ENCODE measurements at regions not wholly inside any gene's neighbourhood (a gene's known extent, or its start where the extent isn't known, plus 50 kb on each side); places are given as distances from the start of the nearest gene placed in this dataset.

- no peak for DNase-seq (ENCODE audit: low spot score in 2 of 2)
- Histone ChIP-seq H3K4me1 (no peaks in the 10 kb centered on the region), H3K27me3 (ENCODE audit: low read depth) (no peaks in the 10 kb centered on the region), H3K4me3 (no peak overlapping the region), H3K9me3 (no peaks in the 10 kb centered on the region), H3K36me3 (replicated peaks) (no peaks in the 10 kb centered on the region)
- in situ Hi-C loops (cut with MboI; ENCODE audit: low sequenced_read_pairs) = no loop called here
Measured at GRCh38 chr15:39362821-39363561, 217.9 kb upstream of the THBS1 start.

GRCh38 chr15:39363761-39364586 is 216.9 kb upstream of the THBS1 start:
- Histone ChIP-seq H3K4me3 (no peak overlapping the region), H3K4me1 (no peaks in the 10 kb centered on the region), H3K36me3 (replicated peaks) (no peaks in the 10 kb centered on the region), H3K27me3 (ENCODE audit: low read depth) (no peaks in the 10 kb centered on the region), H3K9me3 (no peaks in the 10 kb centered on the region)
- DNase-seq (ENCODE audit: low spot score in 2 of 2) = no peak
- in situ Hi-C loops (cut with MboI; ENCODE audit: low sequenced_read_pairs) = no loop called here

DNA sequence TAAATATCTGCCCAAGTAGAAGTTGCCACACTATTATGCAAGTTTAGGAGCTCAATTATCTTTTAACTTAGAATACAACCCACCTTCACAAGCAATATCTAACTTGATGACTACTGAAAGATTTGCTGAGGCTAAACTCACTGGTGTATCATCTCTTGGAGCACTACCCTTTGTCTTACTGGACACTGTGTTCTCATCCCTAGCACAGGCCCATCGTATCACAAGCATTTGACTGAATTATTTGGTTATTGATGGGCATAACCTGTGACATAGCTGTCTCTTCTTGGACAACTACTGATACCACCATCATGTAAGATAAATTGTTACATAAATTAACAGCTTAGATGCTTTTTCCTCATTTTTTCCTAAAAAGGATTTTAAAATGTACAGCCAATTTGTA is 216.2 kb upstream of the THBS1 start:
- in situ Hi-C loops (cut with MboI; ENCODE audit: low sequenced_read_pairs) = no loop called here
- Histone ChIP-seq H3K9me3 (no peaks in the 10 kb centered on the region), H3K36me3 (replicated peaks) (no peaks in the 10 kb centered on the region), H3K4me1 (no peaks in the 10 kb centered on the region), H3K27me3 (ENCODE audit: low read depth) (no peaks in the 10 kb centered on the region), H3K4me3 (no peak overlapping the region)
- no peak for DNase-seq (ENCODE audit: low spot score in 2 of 2)

DNA sequence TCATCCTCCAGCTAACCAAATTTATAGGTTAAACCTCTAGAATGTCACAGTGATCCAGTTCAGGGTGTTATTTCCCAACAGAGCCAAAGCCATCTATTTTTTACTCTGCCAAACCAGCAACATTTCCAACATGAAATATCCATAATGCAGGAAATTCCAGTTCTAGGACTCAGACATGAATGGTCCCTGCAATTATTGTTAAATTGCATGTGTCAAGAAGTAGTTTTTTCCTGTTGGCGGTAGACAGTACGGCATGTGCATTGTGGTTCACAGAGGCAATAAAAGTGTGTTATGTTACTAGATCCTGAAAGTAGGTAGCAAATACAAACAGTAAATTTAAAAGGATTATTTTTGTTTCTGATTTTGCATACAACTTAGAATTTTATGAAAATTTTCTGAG is 215.7 kb upstream of the THBS1 start:
- Histone ChIP-seq H3K4me1 (no peaks in the 10 kb centered on the region), H3K36me3 (replicated peaks) (no peaks in the 10 kb centered on the region), H3K9me3 (no peaks in the 10 kb centered on the region), H3K27me3 (ENCODE audit: low read depth) (no peaks in the 10 kb centered on the region), H3K4me3 (no peak overlapping the region)
- in situ Hi-C loops (cut with MboI; ENCODE audit: low sequenced_read_pairs) = no loop called here
- no peak for DNase-seq (ENCODE audit: low spot score in 2 of 2)

GRCh38 chr15:39365873-39366272 is 215.0 kb upstream of the THBS1 start:
- DNase-seq (ENCODE audit: low spot score in 2 of 2) = no peak
- Histone ChIP-seq H3K27me3 (ENCODE audit: low read depth) (no peaks in the 10 kb centered on the region), H3K4me3 (no peak overlapping the region), H3K36me3 (replicated peaks) (no peaks in the 10 kb centered on the region), H3K9me3 (no peaks in the 10 kb centered on the region), H3K4me1 (no peaks in the 10 kb centered on the region)
- in situ Hi-C loops (cut with MboI; ENCODE audit: low sequenced_read_pairs) = no loop called here

GRCh38 chr15:39367596-39367995 is 213.3 kb upstream of the THBS1 start:
- Histone ChIP-seq H3K4me1 (no peaks in the 10 kb centered on the region), H3K4me3 (no peak overlapping the region), H3K27me3 (ENCODE audit: low read depth) (no peaks in the 10 kb centered on the region), H3K36me3 (replicated peaks) (no peaks in the 10 kb centered on the region), H3K9me3 (no peaks in the 10 kb centered on the region)
- no peak for DNase-seq (ENCODE audit: low spot score in 2 of 2)
- in situ Hi-C loops (cut with MboI; ENCODE audit: low sequenced_read_pairs) = no loop called here

DNA sequence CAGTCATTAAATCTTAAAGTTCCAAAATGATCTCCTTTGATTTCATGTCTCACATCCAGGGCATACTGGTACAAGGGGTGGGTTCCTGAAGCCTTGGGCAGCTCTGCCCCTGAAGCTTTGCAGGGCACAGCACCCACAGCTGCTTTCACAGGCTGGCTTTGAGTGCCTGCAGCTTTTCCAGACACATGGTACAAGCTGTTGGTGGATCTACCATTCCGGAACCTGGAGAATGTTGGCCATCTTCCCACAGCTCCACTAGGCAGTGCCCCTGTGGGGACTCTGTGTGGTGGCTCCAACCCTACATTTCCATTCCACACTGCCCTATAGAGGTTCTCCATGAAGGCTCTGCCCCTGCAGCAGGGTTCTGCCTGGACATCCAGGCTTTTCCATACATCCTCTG is 211.1 kb upstream of the THBS1 start:
- no peak overlapping the region for H3K4me3 ChIP-seq
- in situ Hi-C loops (cut with MboI; ENCODE audit: low sequenced_read_pairs) = no loop called here
- H3K9me3 ChIP-seq = no peaks in the 10 kb centered on the region
- H3K27me3 ChIP-seq (ENCODE audit: low read depth) = no peaks in the 10 kb centered on the region
- no peaks in the 10 kb centered on the region for H3K36me3 ChIP-seq (replicated peaks)
- no peak for DNase-seq (ENCODE audit: low spot score in 2 of 2)
- no peaks in the 10 kb centered on the region for H3K4me1 ChIP-seq

DNA sequence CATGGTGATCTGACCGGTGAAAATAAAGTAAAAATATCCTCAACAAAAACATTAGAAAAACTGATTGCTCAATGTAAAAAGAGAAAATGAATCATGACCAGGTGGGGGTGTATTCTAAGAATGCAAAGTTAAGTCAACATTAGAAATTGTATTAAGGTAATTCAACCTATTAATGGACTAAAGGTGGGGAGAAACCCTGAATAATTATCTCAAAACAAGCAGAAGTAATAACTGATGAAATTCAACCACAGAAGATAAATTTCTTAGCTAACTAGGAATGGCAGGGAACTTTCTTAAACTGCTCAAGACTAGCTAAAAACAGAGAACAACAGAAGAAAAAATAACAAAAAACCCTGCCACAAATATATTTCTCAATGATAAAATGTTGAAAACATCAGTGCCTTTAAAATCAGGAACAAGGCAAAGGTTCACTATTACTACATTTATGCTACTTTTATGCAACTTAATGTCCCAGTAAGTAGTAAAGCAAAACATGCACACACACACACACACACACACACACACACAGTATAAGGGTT is 204.4 kb upstream of the THBS1 start:
- H3K9me3 ChIP-seq = no peaks in the 10 kb centered on the region
- no peak overlapping the region for H3K4me3 ChIP-seq
- no peaks in the 10 kb centered on the region for H3K4me1 ChIP-seq
- no peaks in the 10 kb centered on the region; the same call in 1 of the 2 replicates for H3K27me3 ChIP-seq (ENCODE audit: low read depth)
- in situ Hi-C loops (cut with MboI; ENCODE audit: low sequenced_read_pairs) = no loop called here
- no peaks in the 10 kb centered on the region for H3K36me3 ChIP-seq (replicated peaks)
- no peak for DNase-seq (ENCODE audit: low spot score in 2 of 2)

GRCh38 chr15:39381517-39381916 is 199.4 kb upstream of the THBS1 start:
- no peaks in the 10 kb centered on the region; the same call in 1 of the 2 replicates for H3K27me3 ChIP-seq (ENCODE audit: low read depth)
- in situ Hi-C loops (cut with MboI; ENCODE audit: low sequenced_read_pairs) = no loop called here

DNA sequence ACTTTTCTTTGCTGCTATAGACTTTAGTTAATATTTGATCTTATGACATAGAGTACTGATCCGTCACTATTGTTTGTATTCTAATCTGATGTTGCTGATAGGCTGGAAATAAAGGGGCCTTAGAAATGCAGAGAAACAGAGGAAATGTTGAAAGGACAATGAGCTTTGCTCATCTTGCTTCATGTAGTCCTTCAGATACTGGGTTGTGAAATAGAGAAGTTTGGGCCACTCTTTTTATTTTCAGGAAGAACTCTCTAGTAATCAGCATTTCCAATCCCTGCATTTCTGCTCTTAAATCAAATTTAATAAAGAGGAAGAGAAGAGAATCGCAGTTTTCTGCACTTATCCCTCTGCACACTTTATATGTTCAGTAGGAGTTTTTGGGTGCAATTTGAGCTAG is 192.8 kb upstream of the THBS1 start:
- no peaks in the 10 kb centered on the region for H3K4me1 ChIP-seq
- H3K4me3 ChIP-seq = no peak overlapping the region
- H3K9me3 ChIP-seq = no peaks in the 10 kb centered on the region
- H3K36me3 ChIP-seq (replicated peaks) = no peaks in the 10 kb centered on the region
- DNase-seq (ENCODE audit: low spot score in 2 of 2) = no peak
- in situ Hi-C loops (cut with MboI; ENCODE audit: low sequenced_read_pairs) = no loop called here
- no peaks in the 10 kb centered on the region; the same call in 1 of the 2 replicates for H3K27me3 ChIP-seq (ENCODE audit: low read depth)

More at GRCh38 chr15:39381517-39381916, 199.4 kb upstream of the THBS1 start:
- Histone ChIP-seq H3K9me3 (no peaks in the 10 kb centered on the region), H3K4me3 (no peak overlapping the region), H3K4me1 (no peaks in the 10 kb centered on the region), H3K36me3 (replicated peaks) (no peaks in the 10 kb centered on the region)
- DNase-seq (ENCODE audit: low spot score in 2 of 2) = no peak

DNA sequence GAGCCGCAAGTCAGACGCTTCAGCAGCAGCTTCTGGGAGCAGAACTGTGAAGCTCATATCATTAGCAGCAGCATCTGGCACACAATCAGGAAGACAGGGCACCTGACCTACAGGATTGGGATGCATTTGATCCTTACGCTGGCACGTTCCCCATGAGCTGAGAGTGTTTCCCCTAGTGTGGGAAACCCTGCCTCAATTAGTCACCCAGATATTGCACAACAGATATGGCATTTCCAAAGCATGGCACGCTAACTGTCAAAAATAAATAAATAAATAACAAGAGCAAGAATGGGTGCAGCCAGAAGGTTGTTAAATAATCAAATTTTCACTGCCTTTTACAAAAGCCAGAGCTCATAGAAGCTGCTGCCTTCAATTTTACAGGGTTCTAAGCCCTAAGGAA is 189.6 kb upstream of the THBS1 start:
- Histone ChIP-seq H3K4me1 (no peaks in the 10 kb centered on the region), H3K4me3 (no peak overlapping the region), H3K36me3 (replicated peaks) (no peaks in the 10 kb centered on the region), H3K27me3 (ENCODE audit: low read depth) (no peaks in the 10 kb centered on the region), H3K9me3 (no peaks in the 10 kb centered on the region)
- in situ Hi-C loops (cut with MboI; ENCODE audit: low sequenced_read_pairs) = no loop called here
- no peak for DNase-seq (ENCODE audit: low spot score in 2 of 2)

GRCh38 chr15:39392469-39393047 is 188.3 kb upstream of the THBS1 start:
- Histone ChIP-seq H3K4me1 (no peaks in the 10 kb centered on the region), H3K27me3 (ENCODE audit: low read depth) (no peaks in the 10 kb centered on the region), H3K36me3 (replicated peaks) (no peaks in the 10 kb centered on the region), H3K4me3 (no peak overlapping the region), H3K9me3 (no peaks in the 10 kb centered on the region)
- no peak for DNase-seq (ENCODE audit: low spot score in 2 of 2)
- in situ Hi-C loops (cut with MboI; ENCODE audit: low sequenced_read_pairs) = no loop called here

- no peaks in the 10 kb centered on the region for H3K36me3 ChIP-seq (replicated peaks)
- in situ Hi-C loops (cut with MboI; ENCODE audit: low sequenced_read_pairs) = no loop called here
- H3K4me3 ChIP-seq = no peak overlapping the region
- DNase-seq (ENCODE audit: low spot score in 2 of 2) = no peak
- H3K27me3 ChIP-seq (ENCODE audit: low read depth) = no peaks in the 10 kb centered on the region
- H3K9me3 ChIP-seq = no peaks in the 10 kb centered on the region
- H3K4me1 ChIP-seq = no peaks in the 10 kb centered on the region
Measured at GRCh38 chr15:39393575-39394335, 187.1 kb upstream of the THBS1 start.

Measured in HAP-1 (cell line).